HG03097 (cell line): ENCODE measurements at regions not wholly inside any gene's neighbourhood (a gene's known extent, or its start where the extent isn't known, plus 50 kb on each side); places are given as distances from the start of the nearest gene placed in this dataset.

ENCODE experiments used
- ATAC-seq: cut with Tn5 transposase; IDR thresholded peaks from one replicate; pipeline ENCODE4 v1.9.1; 2021; ENCODE audit not compliant: unreplicated experiment, low FRiP score

GRCh38 chr4:137343221-137343620 is 189.1 kb downstream of the PCDH18 start:
- ATAC-seq = no peak

- ATAC-seq = no peak
Observed at GRCh38 chr4:137333031-137333430, 199.3 kb downstream of the PCDH18 start.

- ATAC-seq = no peak
Observed at GRCh38 chr4:137312257-137312656, 220.0 kb downstream of the PCDH18 start.

GRCh38 chr4:137310593-137311490 is 221.5 kb downstream of the PCDH18 start:
- ATAC-seq = no peak

- no peak for ATAC-seq
Observed at GRCh38 chr4:137310166-137310565, 222.1 kb downstream of the PCDH18 start.

GRCh38 chr4:137309424-137309823 is 222.9 kb downstream of the PCDH18 start:
- ATAC-seq = no peak

GRCh38 chr4:137307806-137308205 is 224.5 kb downstream of the PCDH18 start:
- no peak for ATAC-seq

- no peak for ATAC-seq
Observed at GRCh38 chr4:137300776-137301175, 231.5 kb downstream of the PCDH18 start.

- ATAC-seq = no peak
Observed at GRCh38 chr4:137299281-137299680, 233.0 kb downstream of the PCDH18 start.

GRCh38 chr4:137293281-137293680 is 239.0 kb downstream of the PCDH18 start:
- ATAC-seq = no peak

- no peak for ATAC-seq
Observed at GRCh38 chr4:137283737-137284136, 248.6 kb downstream of the PCDH18 start.

GRCh38 chr4:137278431-137278830 is 253.9 kb downstream of the PCDH18 start:
- ATAC-seq = no peak

- no peak for ATAC-seq
Observed at GRCh38 chr4:137274404-137274803, 257.9 kb downstream of the PCDH18 start.

- ATAC-seq = no peak
Observed at GRCh38 chr4:137267024-137267423, 265.3 kb downstream of the PCDH18 start.

GRCh38 chr4:137266511-137266910 is 265.8 kb downstream of the PCDH18 start:
- ATAC-seq = no peak

- no peak for ATAC-seq
Observed at GRCh38 chr4:137263206-137263605, 269.1 kb downstream of the PCDH18 start.

- no peak for ATAC-seq
Observed at GRCh38 chr4:137253949-137254348, 278.3 kb downstream of the PCDH18 start.

GRCh38 chr4:137249112-137249511 is 283.2 kb downstream of the PCDH18 start:
- no peak for ATAC-seq

- ATAC-seq = no peak
Observed at GRCh38 chr4:137238456-137239162, 293.7 kb downstream of the PCDH18 start.

- no peak for ATAC-seq
Observed at GRCh38 chr4:137226900-137227299, 305.4 kb downstream of the PCDH18 start.

GRCh38 chr4:137226221-137226620 is 306.1 kb downstream of the PCDH18 start:
- ATAC-seq = no peak
